B cell (primary cell): ENCODE measurements at regions not wholly inside any gene's neighbourhood (a gene's known extent, or its start where the extent isn't known, plus 50 kb on each side); places are given as distances from the start of the nearest gene placed in this dataset.

Source experiments
- EZH2 ChIP-seq: IDR thresholded peaks from 2 replicates; pipeline ENCODE4 v1.6.1; 2012; ENCODE audit warnings: borderline replicate concordance, low read depth, mild to moderate bottlenecking, moderate library complexity, low read length; ENCODE audit not compliant: insufficient read depth, poor library complexity, severe bottlenecking
- TF ChIP-seq, protein P1 (sequence below): fragments of 200-600 bp; IDR thresholded peaks from one replicate; pipeline ENCODE4 v1.8.0; 2022; ENCODE audit warnings: antibody characterized with exemption, mild to moderate bottlenecking

DNA sequence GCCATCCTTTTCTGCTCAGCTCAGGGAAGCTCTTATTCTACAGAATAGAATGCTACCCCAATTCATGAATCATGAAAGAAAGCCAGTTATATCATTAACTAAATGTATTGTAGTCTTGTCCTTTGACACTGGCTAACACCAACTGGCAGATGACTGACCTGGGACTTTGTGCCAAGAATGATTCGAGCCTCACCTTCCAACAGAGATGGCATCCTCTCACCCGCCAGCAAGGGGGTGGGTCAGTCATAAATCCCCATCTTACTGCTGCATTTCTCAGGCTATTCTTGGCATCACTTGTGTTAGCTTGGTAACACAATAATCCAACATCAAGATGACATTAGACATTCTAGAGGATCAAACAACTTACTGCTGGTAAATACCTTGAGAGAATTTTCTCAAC lies 1239.8 kb upstream of the MIR17HG start:
- TF ChIP-seq, protein P1, sequence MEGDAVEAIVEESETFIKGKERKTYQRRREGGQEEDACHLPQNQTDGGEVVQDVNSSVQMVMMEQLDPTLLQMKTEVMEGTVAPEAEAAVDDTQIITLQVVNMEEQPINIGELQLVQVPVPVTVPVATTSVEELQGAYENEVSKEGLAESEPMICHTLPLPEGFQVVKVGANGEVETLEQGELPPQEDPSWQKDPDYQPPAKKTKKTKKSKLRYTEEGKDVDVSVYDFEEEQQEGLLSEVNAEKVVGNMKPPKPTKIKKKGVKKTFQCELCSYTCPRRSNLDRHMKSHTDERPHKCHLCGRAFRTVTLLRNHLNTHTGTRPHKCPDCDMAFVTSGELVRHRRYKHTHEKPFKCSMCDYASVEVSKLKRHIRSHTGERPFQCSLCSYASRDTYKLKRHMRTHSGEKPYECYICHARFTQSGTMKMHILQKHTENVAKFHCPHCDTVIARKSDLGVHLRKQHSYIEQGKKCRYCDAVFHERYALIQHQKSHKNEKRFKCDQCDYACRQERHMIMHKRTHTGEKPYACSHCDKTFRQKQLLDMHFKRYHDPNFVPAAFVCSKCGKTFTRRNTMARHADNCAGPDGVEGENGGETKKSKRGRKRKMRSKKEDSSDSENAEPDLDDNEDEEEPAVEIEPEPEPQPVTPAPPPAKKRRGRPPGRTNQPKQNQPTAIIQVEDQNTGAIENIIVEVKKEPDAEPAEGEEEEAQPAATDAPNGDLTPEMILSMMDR: no peak
- TF ChIP-seq EZH2: no peak
